ENCODE measurements at regions not wholly inside any gene's neighbourhood (a gene's known extent, or its start where the extent isn't known, plus 50 kb on each side); places are given as distances from the start of the nearest gene placed in this dataset.

DNA sequence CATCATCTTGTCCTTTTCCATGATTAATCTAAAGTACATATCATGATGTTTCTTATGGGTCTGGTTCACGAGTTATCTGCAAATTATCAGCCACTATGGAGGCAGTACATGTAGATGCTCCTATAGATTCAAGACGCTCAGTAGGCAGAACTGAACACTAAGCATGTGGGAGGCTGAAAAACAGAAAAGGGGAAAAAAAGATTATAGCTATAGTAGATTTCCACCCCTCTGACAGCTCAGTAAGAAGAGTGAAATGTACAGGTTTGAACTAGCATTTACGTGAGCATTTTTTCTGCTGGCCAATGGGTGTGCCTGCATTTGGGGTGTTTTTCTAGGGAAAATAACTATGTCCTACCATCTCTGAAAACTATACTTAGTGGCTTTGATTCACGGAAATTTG, 308.9 kb downstream of the ZEB2 start:
- H2AFZ ChIP-seq (ENCODE audit: low read length): no peak overlapping the region
- H3K9me3 ChIP-seq (ENCODE audit: low read length): no peaks in the 10 kb centered on the region
- intact Hi-C loops (cut with micrococcal nuclease): no loop called here
- no peak for ATAC-seq
- DNase-seq: no peak
- no peak overlapping the region for H3K27ac ChIP-seq (ENCODE audit: low read length)
- no peaks in the 10 kb centered on the region for H4K20me1 ChIP-seq (ENCODE audit: low read length)
- no peak for TF ChIP-seq EZH2phosphoT487 (IDR thresholded peaks at IDR 0.05; ENCODE audit: borderline replicate concordance, low read length)
- no peak for TF ChIP-seq EZH2 (IDR thresholded peaks at IDR 0.05; ENCODE audit: low read length, unreplicated experiment)
- BruUV-seq (replicated peaks): no TSS peak
- no peaks in the 10 kb centered on the region for H3K27me3 ChIP-seq (ENCODE audit: low read length)
- 0 out of 2 replicates have a peak, but pooled peaks cover 5% of the 10 kb centered on the region for H3K4me1 ChIP-seq (ENCODE audit: insufficient read depth, low read length)
- H3K9me2 ChIP-seq (replicated peaks; ENCODE audit: low read length): no peaks in the 10 kb centered on the region
- CTCF ChIA-PET: no interaction called here
- POLR2A ChIA-PET (ENCODE audit: unreplicated experiment): no interaction called here
- no peaks in the 10 kb centered on the region for H3K36me3 ChIP-seq (ENCODE audit: low read depth, low read length)
- no peak overlapping the region for H3K4me2 ChIP-seq (ENCODE audit: low read length)
- no peak overlapping the region for H3K9ac ChIP-seq (ENCODE audit: low read length)
- H3K79me2 ChIP-seq (ENCODE audit: low read length): no peaks in the 10 kb centered on the region
- no peaks in the 10 kb centered on the region for H3F3A ChIP-seq (ENCODE audit: low read length, unreplicated experiment)
- H3K4me3 ChIP-seq (ENCODE audit: low read length): no peak overlapping the region

- no peak overlapping the region for H3K4me3 ChIP-seq (ENCODE audit: low read length)
- ATAC-seq (no peak), DNase-seq (no peak)
- BruUV-seq (replicated peaks): no TSS peak
- H3K9ac ChIP-seq (ENCODE audit: low read length): no peak overlapping the region
- no peaks in the 10 kb centered on the region for H3K36me3 ChIP-seq (ENCODE audit: low read depth, low read length)
- no peak for TF ChIP-seq EZH2phosphoT487 (IDR thresholded peaks at IDR 0.05; ENCODE audit: borderline replicate concordance, low read length)
- no peak for TF ChIP-seq EZH2 (IDR thresholded peaks at IDR 0.05; ENCODE audit: low read length, unreplicated experiment)
- TF ChIP-seq, protein P1, sequence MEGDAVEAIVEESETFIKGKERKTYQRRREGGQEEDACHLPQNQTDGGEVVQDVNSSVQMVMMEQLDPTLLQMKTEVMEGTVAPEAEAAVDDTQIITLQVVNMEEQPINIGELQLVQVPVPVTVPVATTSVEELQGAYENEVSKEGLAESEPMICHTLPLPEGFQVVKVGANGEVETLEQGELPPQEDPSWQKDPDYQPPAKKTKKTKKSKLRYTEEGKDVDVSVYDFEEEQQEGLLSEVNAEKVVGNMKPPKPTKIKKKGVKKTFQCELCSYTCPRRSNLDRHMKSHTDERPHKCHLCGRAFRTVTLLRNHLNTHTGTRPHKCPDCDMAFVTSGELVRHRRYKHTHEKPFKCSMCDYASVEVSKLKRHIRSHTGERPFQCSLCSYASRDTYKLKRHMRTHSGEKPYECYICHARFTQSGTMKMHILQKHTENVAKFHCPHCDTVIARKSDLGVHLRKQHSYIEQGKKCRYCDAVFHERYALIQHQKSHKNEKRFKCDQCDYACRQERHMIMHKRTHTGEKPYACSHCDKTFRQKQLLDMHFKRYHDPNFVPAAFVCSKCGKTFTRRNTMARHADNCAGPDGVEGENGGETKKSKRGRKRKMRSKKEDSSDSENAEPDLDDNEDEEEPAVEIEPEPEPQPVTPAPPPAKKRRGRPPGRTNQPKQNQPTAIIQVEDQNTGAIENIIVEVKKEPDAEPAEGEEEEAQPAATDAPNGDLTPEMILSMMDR (conservative IDR thresholded peaks at IDR 0.05; ENCODE audit: low read depth, low read length): no peak
- no peaks in the 10 kb centered on the region for H3K79me2 ChIP-seq (ENCODE audit: low read length)
- H4K20me1 ChIP-seq (ENCODE audit: low read length): no peaks in the 10 kb centered on the region
- no peaks in the 10 kb centered on the region for H3K9me2 ChIP-seq (replicated peaks; ENCODE audit: low read length)
- CTCF ChIA-PET: no interaction called here
- H3K9me3 ChIP-seq (ENCODE audit: low read length): no peaks in the 10 kb centered on the region
- POLR2A ChIA-PET (ENCODE audit: unreplicated experiment): no interaction called here
- intact Hi-C loops (cut with micrococcal nuclease): no loop called here
- H3K4me1 ChIP-seq (ENCODE audit: insufficient read depth, low read length): 0 out of 2 replicates have a peak, but pooled peaks cover 5% of the 10 kb centered on the region
- no peak overlapping the region for H3K4me2 ChIP-seq (ENCODE audit: low read length)
- H3F3A ChIP-seq (ENCODE audit: low read length, unreplicated experiment): no peaks in the 10 kb centered on the region
- H3K27me3 ChIP-seq (ENCODE audit: low read length): no peaks in the 10 kb centered on the region
- no peak overlapping the region for H3K27ac ChIP-seq (ENCODE audit: low read length)
- no peak overlapping the region for H2AFZ ChIP-seq (ENCODE audit: low read length)
These were observed 309.8 kb downstream of the ZEB2 start for GRCh38 chr2:144210076-144210475.

DNA sequence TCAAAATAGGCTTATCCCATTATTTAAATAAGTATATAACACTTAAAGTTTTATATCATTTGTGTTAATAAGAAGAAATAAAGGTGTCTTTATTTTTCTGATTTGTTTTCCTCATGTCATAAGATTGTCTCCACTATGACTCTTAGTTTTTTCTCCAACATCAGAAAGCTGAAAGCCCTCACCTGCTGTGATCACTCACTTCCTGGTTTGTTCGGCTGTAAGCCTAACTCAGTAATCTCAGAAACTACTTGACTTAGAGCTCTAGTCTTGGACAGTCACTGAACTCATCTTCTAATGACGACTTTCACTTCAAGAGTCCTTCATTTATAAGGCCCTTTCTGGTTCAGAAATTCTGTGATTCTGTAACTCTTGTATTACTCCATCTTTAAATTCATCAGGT, 311.0 kb downstream of the ZEB2 start:
- Histone ChIP-seq H2AFZ (ENCODE audit: low read length) (no peak overlapping the region), H3K79me2 (ENCODE audit: low read length) (no peaks in the 10 kb centered on the region), H3K4me1 (ENCODE audit: insufficient read depth, low read length) (0 out of 2 replicates have a peak, but pooled peaks cover 5% of the 10 kb centered on the region), H3K9me3 (ENCODE audit: low read length) (no peaks in the 10 kb centered on the region), H3F3A (ENCODE audit: low read length, unreplicated experiment) (no peaks in the 10 kb centered on the region), H3K9me2 (replicated peaks; ENCODE audit: low read length) (no peaks in the 10 kb centered on the region), H4K20me1 (ENCODE audit: low read length) (no peaks in the 10 kb centered on the region), H3K36me3 (ENCODE audit: low read depth, low read length) (no peaks in the 10 kb centered on the region), H3K4me3 (ENCODE audit: low read length) (no peak overlapping the region), H3K27me3 (ENCODE audit: low read length) (no peaks in the 10 kb centered on the region), H3K4me2 (ENCODE audit: low read length) (no peak overlapping the region), H3K9ac (ENCODE audit: low read length) (no peak overlapping the region), H3K27ac (ENCODE audit: low read length) (no peak overlapping the region)
- no TSS peak for BruUV-seq (replicated peaks)
- ChIA-PET POLR2A (ENCODE audit: unreplicated experiment) (no interaction called here), CTCF (no interaction called here)
- TF ChIP-seq, protein P1 (conservative IDR thresholded peaks at IDR 0.05; ENCODE audit: low read depth, low read length): no peak
- TF ChIP-seq EZH2 (IDR thresholded peaks at IDR 0.05; ENCODE audit: low read length, unreplicated experiment) (no peak), EZH2phosphoT487 (IDR thresholded peaks at IDR 0.05; ENCODE audit: borderline replicate concordance, low read length) (no peak)
- intact Hi-C loops (cut with micrococcal nuclease): no loop called here
- ATAC-seq: no peak
- no peak for DNase-seq

Data from PC-3 (cell line).